NCI-H1694 (cell line): ENCODE measurements at regions not wholly inside any gene's neighbourhood (a gene's known extent, or its start where the extent isn't known, plus 50 kb on each side); places are given as distances from the start of the nearest gene placed in this dataset.

ENCODE experiments used
- DNase-seq: peaks from one replicate; lab custom pipeline; 2025; lab: John Stamatoyannopoulos, UW

DNA sequence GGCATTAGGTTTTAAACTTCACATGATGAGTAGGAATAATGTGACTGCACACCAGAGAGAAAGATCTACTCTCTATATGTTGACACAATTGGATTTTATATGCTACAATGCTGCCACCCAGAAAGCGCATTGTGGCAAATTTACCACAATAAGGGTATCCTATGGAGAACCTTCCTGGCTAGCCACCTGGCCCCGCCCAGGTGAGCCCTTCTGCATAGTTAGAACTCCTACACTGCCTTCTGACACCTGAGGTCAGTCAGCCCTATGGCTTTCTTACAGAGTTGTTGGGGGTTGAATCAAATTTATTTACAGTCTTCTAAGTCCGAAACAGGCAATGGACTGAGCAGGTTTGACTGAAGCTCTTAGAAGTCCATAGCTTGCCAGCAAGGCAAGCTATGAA, 153.8 kb upstream of the S100G start:
- DNase-seq = no peak

DNA sequence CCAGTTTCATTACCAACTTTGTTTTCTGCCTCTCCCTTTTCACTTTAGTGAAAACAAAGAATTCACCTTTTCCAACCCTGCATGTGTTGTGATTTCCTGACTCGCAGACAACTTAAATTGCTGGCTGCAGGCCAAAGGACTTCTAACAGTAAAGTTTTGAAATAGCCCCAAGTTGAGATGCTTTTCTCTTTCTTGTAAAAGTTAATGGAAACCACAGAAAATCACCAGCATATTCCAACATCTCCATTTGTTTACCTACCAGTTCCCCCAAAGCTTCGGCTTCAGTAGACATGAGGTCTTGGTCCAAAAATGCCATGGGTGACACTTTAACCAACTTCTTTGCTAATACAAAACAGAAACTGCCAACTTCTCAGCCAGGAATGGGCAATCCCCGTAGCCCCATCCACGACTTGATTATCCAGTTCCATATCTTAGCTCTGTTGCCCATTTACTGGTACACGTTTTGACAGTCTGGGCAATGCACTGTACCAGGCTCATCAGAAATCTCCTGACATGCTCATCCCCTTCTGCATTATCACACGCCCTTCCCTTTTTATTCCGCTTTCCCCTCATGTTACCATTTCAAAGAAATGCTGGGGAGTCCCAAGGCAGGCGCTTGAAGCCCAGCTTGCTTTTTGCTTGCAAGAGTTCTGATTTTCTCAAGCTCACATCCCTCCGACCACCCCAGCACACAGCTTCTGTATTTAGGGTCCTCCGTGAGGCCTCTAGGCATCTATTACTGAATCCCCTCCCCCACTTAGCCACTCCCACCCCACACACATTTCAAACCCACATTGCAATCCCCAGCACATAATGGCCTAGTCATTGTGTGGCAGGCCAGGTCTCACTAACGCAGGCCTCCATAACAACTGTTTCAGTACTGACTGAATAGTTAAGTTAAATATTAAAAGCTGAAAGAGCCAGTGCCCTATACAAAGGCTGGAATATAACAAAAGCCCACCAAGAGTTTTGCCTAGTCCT, 137.9 kb upstream of the S100G start:
- no peak for DNase-seq

DNA sequence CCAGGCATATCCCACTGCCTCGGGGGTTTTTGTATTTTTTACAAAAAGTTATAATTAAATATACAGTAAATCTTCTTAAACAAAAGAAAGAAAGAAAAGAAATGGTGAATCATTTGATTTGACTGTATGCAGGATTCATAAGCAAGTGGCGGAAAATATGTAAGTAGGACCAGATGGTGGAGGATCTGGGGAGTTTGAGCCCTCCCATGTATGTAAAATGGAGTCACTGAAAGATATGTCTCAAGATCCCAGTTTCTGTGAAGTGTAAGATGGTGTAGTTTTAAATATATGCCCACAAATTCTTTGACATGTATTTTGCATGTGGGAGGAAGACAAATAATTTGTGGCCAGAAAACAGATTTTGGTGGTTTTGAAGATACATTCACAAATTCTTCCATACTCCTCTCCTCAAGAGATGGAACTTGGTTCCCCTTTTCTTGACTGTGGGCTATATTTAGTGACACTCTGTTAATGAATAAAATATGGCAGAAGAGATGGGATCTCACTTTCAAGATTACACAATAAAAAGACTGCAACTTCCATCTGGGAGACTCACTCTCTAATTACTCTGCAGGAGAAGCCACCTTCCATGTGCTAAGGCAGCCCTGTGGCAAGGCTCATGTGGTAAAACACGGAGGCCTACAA, 133.6 kb upstream of the S100G start:
- no peak for DNase-seq

DNA sequence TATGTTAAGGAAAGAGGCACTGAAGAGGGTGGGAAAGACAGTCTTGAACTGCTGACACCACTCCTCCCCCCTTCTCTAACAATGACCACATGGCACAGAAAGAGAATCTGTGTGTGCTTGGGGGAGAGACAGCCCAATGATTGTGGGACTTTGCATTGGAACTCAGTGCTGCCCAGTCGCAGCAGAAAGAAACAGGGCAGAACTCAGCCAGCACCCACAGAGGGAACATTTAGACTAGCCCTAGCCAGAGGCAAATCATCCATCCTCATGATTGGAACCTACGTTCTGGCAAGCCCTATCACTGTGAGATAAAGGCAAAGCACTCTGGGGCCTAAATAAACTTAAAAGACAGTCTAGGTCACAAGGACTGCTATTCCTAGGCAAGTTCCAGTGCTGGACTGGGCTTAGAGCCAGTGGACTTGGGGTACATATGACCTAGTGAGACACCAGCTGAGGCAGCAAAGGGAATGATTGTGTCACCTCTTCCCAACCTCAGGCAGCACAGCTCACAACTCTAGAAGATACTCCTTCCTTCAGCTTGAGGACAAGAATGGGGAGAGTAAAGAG, 132.8 kb upstream of the S100G start:
- DNase-seq = no peak

DNA sequence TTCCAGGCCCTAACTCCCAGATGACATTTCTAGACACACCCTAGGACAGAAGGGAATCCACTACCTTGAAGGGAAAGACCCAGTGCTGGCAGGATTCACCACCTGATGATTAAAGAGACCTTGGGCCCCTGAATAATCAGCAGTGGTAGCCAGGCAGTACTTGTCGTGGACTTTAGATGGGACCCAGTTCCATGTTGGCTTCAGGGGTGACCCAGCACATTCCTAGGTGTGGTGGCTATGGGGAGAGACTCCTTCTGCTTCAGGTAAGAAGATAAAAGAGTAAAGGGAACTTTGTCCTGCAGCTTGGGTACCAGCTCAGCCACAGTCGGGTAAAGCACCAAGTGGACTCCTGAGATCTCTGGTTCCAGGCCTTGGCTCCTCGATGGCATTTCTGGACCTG, 131.8 kb upstream of the S100G start:
- no peak for DNase-seq

DNA sequence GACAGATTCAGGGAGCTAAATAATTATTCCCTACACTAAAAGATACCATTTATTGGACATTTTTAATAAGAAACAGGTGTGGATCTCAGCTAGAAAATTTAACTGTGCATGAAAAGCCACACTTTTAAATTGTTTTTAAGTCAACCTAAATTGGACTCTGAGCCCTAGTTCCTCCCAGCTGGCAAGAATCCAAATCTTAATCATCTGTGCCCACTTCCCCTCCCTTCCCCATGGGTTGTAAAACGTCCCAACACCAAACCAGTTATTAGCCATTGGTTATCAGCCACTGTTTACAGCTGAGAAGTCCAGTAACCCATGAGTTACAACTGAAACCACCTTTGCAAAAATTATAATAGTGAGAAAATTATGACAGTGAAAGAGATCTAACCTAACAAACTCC, 125.6 kb upstream of the S100G start:
- no peak for DNase-seq

DNA sequence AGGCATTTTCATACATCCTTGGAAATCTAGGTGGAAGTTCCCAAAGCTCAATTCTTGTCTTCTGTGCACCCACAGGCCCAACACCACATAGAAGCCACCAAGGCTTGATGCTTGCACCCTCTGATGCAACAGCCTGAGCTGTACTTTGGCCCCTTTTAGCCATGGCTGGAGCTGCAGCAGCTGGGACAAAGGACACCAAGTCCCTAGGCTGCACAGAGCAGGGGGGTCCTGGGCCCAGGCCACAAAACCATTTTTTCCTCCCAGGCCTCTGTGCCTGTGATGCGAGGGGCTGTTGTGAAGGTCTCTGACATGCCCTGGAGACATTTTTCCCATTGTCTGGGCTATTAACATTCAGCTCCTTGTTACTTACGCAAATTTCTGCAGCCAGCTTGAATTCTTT, 124.0 kb upstream of the S100G start:
- no peak for DNase-seq

DNA sequence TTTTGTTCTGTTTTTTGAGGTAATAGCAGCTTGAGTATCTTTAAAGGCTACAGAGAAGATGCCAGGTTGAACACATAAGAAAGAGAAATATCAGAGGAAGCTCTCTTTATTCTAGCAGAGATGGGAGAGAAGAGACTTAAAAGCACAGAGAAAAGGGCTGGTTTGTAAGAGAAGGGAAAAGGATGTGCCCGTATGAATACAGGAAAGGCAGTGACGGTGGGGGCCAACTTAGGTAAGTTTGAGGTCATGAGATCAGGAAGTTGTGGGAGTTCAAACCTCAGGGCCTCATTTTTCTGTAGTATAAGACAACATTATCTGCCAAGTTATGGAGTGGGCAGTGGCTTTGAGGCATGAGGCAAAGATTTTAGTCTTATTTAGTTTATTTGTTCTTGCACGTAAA, 121.3 kb upstream of the S100G start:
- DNase-seq = no peak
